D721Med (cell line): ENCODE measurements at regions not wholly inside any gene's neighbourhood (a gene's known extent, or its start where the extent isn't known, plus 50 kb on each side); places are given as distances from the start of the nearest gene placed in this dataset.

Source experiments
- DNase-seq: peaks from one replicate; pipeline ENCODE4 v3.0.0; 2011; ENCODE audit warnings: low spot score; ENCODE audit not compliant: insufficient read length
- FAIRE-seq: peaks from 2 replicates; lab custom pipeline; 2011; peaks lifted over from hg19 to GRCh38; lab: Jason Lieb, UNC
- TF ChIP-seq, protein P1 (sequence below): IDR thresholded peaks from 2 replicates; pipeline ENCODE4 v1.5.1; 2012; ENCODE audit warnings: mild to moderate bottlenecking, control low read depth; ENCODE audit not compliant: insufficient read depth; ENCODE audit errors: missing control alignments

DNA sequence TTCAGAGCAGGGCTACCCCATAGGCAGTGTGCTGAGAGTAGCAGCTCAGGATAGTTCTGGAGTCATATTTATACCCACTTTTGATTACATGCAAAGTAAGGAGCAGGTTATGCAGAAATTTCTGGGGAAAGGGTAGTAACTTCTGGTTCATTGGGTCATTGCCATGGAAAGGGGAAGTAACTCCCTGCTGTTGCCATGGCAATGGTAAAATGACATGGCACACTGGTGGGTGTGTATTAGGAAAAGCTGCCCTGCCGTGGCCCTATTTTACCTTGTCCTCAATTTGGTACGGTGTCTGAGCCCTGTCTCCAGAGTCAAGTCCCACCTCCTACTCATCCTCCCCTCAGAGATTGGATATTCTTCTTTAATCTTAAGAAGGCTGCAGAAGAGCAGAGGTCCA is 526.7 kb upstream of the TYRP1 start:
- DNase-seq (no peak), FAIRE-seq (no peak)

GRCh38 chr9:12170456-12170855 is 522.7 kb upstream of the TYRP1 start:
- DNase-seq (no peak), FAIRE-seq (no peak)
- TF ChIP-seq, protein P1, sequence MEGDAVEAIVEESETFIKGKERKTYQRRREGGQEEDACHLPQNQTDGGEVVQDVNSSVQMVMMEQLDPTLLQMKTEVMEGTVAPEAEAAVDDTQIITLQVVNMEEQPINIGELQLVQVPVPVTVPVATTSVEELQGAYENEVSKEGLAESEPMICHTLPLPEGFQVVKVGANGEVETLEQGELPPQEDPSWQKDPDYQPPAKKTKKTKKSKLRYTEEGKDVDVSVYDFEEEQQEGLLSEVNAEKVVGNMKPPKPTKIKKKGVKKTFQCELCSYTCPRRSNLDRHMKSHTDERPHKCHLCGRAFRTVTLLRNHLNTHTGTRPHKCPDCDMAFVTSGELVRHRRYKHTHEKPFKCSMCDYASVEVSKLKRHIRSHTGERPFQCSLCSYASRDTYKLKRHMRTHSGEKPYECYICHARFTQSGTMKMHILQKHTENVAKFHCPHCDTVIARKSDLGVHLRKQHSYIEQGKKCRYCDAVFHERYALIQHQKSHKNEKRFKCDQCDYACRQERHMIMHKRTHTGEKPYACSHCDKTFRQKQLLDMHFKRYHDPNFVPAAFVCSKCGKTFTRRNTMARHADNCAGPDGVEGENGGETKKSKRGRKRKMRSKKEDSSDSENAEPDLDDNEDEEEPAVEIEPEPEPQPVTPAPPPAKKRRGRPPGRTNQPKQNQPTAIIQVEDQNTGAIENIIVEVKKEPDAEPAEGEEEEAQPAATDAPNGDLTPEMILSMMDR = no peak

More for the DNA sequence above, 526.7 kb upstream of the TYRP1 start:
- TF ChIP-seq, protein P1 = no peak

- TF ChIP-seq, protein P1 = no peak
- no peak for FAIRE-seq
- DNase-seq = no peak
Measured at GRCh38 chr9:12178634-12179033, 514.6 kb upstream of the TYRP1 start.

- no peak for FAIRE-seq
- TF ChIP-seq, protein P1 = no peak
- no peak for DNase-seq
Measured at GRCh38 chr9:12182806-12183205, 510.4 kb upstream of the TYRP1 start.

DNA sequence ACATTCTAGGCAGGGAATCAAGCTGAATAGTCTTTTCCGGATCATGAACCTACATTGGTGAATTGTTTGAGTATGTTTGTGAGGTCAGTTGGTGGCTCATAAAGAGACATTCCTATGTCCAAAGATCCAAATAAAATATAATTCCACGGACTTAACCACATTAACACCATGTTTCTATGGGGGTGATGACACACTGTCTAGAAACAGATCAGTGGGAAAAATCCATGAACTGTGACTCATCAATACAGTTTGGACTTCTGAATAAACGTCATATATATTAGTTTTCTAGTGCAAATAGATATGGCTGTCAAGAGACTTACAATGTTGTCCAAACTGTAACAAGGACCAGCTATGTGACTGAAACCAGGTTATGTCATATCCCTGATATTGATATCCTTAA is 509.9 kb upstream of the TYRP1 start:
- TF ChIP-seq, protein P1 = no peak
- no peak for FAIRE-seq
- DNase-seq = no peak

DNA sequence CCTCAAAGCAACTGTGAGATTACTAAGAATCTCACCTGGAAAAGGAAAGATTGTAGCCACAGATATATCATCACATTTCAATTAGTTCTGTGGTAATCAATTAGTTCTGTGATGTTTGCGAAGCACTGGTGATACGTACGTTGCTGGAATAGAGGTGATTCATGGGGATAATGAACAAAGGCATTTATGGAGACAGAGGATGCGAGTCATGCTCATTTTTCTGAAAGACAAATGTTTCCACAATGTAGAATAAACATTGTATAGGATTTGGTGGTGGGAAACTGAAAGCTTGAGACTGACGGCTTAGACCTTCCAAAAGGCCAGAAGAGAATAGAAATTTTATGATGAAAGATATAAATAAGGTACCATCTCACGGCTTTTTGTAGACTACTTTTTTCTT is 507.3 kb upstream of the TYRP1 start:
- TF ChIP-seq, protein P1 = no peak
- no peak for FAIRE-seq
- no peak for DNase-seq

DNA sequence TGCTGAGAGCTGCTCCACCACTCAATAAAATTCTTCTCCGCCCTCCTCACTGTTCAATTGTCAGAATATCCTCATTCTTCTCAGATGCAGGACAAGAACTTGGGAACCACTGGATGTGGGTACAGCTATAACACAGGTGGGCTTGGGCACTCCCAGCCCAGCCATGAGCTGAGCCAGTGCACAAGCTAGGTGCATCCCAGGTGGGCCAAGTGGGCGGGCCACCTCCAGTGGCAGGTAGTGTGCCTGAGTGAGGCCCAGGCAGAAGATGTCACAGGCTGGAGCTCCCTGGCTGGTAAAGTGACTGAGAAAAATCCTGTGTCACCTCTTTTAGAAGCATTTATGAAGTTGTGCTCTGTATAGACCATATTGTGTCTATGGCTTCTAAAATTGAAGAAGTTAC is 501.6 kb upstream of the TYRP1 start:
- FAIRE-seq = no peak
- no peak for DNase-seq
- TF ChIP-seq, protein P1 = no peak
